ENCODE measurements at regions not wholly inside any gene's neighbourhood (a gene's known extent, or its start where the extent isn't known, plus 50 kb on each side); places are given as distances from the start of the nearest gene placed in this dataset.
"Not testable (repeated sequence)": the region's sequence is repeated elsewhere in the genome, so short reads cannot be mapped to it uniquely, and the experiment has no call there.

DNA sequence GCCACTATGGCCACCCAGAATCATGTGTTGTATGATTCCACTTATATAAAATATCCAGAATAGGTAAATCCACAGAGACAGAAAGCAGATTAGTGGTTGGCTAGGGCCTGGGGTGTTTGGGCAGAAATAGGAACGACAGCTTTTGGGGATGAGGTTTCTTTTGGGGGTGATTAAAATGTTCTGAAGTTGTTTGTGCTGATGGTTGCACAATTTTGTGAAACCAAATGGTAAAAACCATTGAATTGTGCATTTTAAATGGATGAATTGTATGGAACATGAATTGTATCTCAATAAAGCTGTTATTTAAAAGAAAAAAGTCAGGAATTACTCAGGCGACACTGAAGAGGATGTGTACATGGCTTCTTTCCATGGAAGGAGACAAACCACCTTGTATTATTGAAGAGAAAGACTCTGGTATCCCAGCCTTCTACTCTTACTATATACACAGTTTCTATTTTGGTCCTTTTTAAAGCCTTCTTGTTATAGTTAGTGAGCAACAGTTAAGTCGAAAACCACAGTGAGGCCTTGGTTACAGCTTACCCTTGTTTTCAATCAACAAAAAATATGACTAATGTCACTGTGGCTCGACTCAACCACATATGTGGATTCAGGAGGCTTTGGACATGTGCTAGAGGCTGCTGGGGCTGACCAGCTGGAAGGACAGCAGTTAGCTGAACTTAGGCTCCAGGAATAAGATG is 57.1 kb upstream of the KMT2E start:
- DNase-seq (ENCODE audit: low spot score), result peak; percentile 87

DNA sequence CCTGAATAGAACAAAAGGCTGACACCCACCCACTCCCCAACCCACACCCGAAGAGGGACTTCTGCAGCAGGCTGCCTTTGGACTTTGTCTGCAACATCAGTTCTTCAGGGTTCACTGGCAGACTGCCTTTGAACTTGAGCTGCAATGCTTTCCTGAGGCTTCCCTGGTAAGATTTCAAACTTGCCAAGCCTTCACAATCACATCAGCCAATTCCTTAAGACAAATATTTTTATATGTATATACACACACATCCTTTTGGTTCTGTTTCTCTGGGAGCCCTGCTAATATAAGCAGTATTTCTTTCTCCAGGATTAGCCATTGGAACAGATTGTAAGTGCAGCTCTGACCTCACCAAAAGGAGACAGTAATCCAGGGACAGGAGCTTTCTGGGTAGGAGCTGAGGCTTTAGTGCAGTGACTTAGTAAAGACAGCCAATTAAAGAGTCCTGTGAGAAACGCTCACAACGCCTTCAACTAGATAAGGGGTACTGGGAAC is 55.6 kb upstream of the KMT2E start:
- DNase-seq (ENCODE audit: low spot score), result no peak

DNA sequence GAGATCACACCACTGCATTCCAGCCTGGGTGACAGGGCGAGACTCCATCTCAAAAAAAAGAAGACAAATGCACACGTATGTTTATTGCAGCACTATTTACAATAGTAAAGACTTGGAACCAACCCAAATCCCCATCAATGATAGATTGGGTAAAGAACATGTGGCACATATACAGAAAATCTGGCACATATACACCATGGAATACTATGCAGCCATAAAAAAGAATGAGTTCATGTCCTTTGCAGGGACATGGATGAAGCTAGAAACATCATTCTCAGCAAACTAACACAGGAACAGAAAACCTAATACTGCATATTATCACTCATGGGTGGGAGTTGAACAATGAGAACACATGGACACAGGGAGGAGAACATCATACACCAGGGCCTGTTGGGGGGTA is 54.5 kb upstream of the KMT2E start:
- not testable (repeated sequence) for DNase-seq (ENCODE audit: low spot score)

DNA sequence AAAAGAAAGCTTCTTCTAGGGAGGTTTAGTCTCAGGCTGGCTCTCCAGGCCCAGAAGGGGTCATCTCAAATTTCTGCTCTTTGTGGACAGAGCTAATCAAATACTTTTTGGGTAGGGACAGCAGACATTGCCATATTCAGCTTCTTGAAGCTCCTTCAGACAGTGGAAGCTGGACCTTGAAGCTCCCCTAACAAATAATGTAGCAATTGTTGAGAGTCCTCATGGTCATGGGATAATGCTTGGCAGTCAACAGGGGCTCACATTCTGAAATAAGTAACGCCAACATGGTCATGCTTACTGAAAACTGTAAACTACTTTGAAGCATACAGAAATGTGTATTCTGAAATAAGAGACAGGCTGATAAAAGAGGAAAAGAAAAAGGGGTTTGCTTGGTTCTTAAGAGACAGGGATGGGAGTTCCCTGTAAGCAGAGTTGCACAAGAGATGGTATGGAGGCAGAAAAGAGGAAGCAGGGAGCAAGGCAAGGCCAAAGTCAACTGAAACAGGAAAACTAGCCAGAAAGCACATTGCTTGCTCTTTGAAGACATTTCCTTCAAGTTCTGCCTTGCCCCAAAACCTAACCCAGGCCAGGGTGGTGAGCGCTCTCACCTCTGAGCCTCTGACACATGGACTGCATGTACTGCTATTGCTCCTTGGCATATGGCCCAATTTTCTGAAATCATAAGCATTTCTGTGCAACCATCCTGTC is 53.1 kb upstream of the KMT2E start:
- no peak for DNase-seq (ENCODE audit: low spot score)

DNA sequence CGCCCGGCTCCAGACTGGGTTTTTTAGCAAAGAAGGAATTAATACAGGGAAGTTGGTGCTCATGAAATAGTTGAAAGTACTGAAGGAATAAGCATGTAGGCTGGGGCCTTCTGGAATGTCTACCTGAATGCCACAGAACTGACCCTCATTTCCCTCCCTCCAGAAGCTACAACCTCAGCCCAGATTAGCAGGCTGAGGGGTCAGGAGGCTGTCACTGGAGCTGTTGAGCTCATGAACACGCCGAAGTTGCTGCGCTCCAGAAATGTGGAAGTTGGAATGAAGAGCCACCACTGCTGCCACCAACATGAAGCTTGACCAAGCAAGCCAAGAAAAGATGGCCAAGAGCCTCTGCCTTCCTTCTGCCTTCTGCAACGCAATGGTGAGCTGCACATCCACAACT is 52.2 kb upstream of the KMT2E start:
- DNase-seq (ENCODE audit: low spot score), result no peak

DNA sequence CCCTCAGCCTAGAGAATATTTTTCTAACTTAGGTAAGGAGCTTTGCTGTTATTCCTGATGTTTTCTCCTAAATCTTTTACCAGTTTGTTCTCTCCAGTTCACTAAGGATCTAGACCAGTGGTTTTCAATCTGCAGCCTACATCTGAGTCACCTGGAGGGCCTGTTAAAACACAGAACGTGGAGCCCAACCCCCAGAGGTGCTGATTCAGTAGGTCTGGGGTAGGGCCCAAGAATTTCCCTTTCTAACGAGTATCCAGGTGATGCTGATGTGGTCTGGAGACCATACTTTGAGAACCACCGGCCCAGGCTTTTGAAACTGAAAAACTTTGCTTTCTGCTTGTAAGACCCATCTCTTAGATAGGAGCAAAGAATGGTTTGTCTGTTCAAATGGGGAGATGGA is 51.2 kb upstream of the KMT2E start:
- no peak for DNase-seq (ENCODE audit: low spot score)

DNA sequence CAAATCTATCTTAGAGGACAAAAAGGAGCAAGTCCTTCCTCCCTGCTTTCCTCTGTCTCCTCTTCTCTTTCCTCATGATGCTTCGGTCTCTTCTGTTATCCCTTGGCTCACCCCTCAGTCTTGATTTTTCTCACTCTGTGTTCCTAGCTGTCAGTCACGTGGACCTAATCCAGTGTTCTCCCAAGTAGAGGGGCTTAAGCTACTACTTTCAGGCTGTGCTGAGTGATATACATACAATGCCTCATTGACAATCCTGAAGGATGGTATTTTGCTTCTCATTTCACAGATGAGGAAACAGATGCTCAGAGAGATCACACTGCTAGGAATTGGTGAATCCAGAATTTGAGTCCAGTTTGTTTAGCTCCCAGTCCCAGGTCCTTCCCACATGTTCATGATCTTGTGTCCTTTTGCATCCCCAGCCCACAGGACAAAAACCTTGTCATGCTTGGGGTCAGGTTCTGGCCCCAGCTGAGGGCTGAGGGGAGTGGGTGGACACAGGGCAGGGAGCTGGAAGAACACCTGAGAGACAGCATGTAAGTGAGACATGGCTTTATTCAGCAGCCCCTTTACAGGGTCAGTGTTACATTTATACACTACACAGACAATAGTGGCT is 50.5 kb upstream of the KMT2E start:
- no peak for DNase-seq (ENCODE audit: low spot score)

DNA sequence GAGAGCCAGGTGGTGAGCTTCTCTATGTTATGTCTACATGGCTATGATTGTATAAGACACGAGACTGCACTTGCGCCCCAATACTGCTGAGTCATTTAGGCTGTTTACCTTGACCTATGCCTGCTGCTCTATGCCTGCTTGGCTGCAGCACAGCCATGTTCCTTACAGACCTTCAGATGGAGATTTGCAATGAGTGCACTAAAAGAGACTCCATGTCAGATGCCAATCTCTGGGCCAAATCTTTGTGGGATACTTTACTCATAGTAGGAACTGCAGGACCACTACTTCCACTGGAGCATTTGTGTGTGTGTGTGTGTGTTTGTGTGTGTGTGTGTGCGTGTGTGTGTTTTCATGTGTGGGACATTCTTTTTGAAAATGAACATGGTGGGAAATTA is 50.0 kb upstream of the KMT2E start:
- no peak for DNase-seq (ENCODE audit: low spot score)

All from activated CD4-positive, alpha-beta T cell treated with anti-CD3 and anti-CD28 coated beads, Interleukin-2, Interleukin-4, amounts not matched to agents 100 ng/mL and 50 ng/mL, durations not matched to agents 16 hours and 8 hours (primary cell).